Stimulated activated CD8-positive, alpha-beta memory T cell treated with anti-CD3 and anti-CD28 coated beads, Interleukin-7, amount 100 ng/mL, for 48 hours (primary cell): ENCODE measurements at regions not wholly inside any gene's neighbourhood (a gene's known extent, or its start where the extent isn't known, plus 50 kb on each side); places are given as distances from the start of the nearest gene placed in this dataset.

Source experiments
- DNase-seq, 2 donors: peaks; one replicate each; pipeline ENCODE4 v3.0.0-alpha.2; 2020; ENCODE audit warnings: low read depth in 1 of 2; ENCODE audit errors: extremely low read depth in 1 of 2

- no peak for DNase-seq
Observed at GRCh38 chr4:177937041-177937440, 494.8 kb upstream of the AGA start.

- no peak for DNase-seq
Observed at GRCh38 chr4:177938226-177938625, 496.0 kb upstream of the AGA start.

DNA sequence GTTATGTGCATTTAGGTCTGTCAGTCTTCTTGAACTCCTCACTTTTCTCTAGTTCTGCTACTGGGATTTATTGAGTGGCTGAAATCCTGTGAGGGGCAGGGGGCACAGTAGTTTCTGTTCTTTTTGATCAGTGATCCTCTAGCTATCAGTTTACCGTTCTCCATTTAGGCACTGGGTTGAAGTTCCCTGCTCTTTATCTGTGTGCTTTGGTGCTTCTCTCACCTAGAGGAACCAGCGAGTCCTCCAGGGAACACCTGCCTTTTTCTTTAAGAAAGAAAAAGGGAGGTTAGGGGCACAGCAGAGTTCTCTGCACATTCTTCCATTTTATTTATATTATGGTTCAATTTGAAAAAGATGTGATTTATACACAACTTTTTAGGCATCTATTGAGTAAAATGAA is 503.0 kb upstream of the AGA start:
- DNase-seq = no peak

GRCh38 chr4:177947607-177948006 is 505.4 kb upstream of the AGA start:
- no peak for DNase-seq

DNA sequence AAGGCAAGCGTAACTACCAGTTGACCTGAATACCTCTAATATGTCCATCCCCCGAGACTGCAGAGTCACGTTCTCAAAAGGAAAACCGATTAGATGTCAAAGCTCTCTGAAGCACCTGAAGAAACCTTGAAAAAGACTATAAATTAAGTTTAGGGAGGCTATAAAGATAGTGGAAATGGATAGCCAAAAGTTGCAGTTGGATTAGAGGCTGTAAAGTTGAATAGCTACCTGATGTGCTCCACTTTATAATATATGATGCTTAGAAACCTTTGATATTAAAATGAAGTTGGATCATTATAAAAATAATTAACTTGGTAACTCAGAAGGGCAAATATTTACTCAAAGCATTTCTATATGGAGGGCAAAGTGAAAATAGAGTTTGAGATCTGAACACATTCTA is 506.6 kb upstream of the AGA start:
- no peak for DNase-seq

DNA sequence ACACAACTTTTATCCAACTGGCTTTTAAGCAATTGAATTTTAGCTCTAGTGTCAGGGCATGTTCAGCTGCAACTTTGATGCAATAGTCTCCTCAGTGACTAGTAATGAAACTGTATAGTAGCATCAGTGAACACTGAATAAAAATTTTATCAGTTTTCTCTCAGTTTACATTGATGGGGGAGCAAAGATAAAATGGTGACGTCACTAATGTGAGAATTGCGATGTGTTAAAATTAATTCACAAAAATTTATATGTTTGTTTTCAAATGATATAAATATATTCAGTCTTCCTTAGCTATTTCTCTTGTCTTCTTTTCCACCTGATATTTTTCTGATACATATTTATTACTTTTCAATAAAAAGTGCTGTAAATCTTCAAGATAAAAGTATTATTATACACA is 508.8 kb upstream of the AGA start:
- no peak for DNase-seq

DNA sequence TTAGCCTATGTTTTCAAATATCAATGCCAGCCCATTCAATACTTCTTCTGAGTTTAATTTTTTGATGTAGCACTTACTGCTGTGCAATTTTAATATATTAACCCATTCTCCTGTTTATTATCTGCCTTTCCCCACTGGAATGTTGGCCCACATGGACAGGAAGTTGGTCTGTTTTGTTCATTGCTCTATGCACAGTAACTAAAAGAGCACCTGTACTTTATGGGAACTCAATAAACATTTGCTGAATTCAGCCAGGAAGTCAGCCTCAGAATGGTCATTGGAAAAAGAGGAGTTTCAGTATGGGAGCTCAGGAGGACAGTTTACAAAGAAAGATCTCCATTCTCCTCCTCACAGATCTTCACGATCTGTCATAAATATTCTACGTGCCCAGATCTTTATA is 510.5 kb upstream of the AGA start:
- no peak for DNase-seq

DNA sequence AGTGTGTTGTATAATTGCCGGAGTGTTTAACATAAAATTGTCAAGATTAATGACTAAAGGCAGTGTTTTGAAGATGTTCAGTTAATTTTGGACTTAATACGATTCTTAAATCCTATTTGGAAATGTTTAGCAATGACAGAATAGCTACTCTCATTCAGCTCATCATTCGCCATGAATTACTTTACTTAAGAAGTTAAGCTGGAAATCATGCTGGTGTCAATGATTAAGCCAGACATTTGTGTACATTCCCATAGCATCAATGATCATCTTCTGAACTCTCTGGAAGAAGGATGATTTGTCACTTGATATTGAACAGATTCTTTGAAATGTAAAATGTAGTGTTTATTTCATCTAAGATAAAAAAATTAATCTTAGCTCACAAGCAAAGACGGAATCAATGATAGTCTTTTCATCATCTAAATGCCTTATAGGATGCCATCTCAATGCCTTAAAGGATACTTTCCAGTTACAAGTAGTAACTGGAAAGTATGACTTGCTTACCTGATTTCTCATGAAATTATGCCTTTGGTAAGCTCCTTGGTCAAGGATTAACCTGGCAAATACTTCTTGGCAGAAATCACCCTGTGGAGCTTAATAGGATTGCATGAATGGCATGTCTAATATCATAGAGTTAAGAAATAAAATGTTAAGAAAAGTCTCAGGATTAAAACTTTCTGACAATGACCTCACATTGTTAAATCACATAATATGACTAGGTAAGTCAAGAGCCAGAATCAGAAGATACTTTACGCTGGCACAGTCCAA is 515.5 kb upstream of the AGA start:
- DNase-seq = no peak

DNA sequence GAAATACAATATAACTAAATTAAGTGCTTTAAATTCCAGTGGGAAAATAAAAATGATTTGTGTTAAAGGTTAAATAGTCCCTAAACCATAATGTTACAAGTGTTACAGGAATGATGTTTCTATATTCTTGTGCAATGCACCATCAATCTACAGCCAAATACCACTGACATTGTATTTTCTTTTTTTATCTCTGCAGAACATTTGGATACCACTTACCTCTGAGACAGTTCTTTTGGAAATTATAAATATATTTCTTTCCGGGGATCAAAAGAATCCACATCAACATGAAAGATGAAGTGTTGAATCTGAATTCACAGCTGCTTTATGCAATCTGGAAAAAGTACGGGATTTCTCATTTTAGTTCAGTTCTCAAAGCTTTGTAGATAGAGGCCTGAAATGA is 518.3 kb upstream of the AGA start:
- no peak for DNase-seq

DNA sequence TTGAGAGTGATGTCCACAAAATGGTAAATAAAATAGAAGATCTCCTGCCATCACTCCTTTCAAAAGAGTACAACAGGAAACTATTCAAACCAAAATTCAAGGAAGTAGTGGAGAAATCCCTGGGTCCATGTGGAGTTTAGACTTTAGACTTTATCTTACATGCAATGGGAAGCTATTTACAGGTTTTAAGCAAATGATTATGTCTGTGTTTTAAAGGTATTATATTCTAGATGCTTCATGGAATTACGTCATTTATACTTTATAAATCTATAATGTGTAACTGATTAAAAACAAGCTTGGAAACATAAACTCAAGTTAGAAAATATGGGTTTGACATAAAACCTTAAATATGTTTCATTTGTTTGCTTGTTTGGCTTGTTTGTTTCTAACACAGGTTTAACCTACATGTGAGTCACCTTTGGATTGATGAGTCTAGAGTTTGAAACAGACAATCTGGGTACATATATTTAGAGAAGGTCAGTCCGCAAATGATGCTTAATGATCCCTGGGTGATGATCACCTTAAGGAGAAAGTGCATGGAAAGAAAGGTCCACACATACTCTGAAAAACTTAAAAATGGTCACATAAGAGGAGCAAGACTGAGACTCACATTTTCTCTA is 519.6 kb upstream of the AGA start:
- DNase-seq = no peak

DNA sequence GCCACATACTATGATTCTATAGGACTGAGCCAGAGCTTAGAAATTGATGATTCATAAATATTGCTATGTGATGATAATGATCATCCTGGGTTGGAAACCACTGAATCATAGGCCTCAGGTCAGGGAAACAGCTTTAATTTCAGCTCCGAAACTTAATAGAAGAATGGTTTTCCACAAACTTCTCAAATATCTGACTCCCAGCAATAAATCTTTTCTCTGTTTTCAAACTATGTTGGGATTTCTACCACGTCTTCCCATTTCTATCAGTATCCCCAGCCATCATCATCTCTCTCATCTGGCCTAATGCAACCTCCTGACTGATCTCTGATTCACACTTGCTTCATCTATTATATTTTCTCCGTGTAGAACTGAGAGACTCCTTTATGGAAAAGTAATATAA is 521.8 kb upstream of the AGA start:
- no peak for DNase-seq

- no peak for DNase-seq
Observed at GRCh38 chr4:177964693-177965168, 522.5 kb upstream of the AGA start.

- DNase-seq = no peak
Observed at GRCh38 chr4:177967328-177967727, 525.1 kb upstream of the AGA start.

DNA sequence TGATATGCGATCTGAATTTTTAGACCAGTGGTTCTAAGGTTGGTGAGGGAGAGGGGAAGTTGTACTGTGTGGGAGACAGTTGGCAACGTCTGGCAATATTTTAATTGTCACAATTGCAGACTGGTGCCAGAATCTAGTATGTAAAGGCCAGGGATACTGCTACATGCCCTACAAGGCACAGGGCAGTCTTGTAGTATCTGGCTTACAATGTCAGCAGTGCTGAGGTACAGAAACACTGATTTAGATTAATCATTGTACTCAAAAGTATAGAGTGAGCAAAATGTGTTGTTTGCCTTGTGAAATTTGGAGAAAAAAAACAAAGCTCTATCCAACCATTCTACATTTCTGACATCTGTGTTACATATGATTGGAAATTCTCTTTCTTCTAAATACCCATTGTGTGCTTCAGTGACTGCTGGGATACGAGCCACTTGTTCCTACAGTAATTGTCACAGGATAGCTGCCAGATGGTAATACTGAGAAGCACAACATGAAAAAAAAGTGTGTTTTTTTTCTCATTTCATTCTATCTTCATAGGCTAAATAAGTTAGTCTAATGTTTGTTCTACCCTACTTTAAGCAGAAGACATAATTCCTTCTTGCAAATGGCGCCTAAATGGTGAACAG is 526.7 kb upstream of the AGA start:
- no peak for DNase-seq

- no peak for DNase-seq
Observed at GRCh38 chr4:177974461-177974860, 532.2 kb upstream of the AGA start.

DNA sequence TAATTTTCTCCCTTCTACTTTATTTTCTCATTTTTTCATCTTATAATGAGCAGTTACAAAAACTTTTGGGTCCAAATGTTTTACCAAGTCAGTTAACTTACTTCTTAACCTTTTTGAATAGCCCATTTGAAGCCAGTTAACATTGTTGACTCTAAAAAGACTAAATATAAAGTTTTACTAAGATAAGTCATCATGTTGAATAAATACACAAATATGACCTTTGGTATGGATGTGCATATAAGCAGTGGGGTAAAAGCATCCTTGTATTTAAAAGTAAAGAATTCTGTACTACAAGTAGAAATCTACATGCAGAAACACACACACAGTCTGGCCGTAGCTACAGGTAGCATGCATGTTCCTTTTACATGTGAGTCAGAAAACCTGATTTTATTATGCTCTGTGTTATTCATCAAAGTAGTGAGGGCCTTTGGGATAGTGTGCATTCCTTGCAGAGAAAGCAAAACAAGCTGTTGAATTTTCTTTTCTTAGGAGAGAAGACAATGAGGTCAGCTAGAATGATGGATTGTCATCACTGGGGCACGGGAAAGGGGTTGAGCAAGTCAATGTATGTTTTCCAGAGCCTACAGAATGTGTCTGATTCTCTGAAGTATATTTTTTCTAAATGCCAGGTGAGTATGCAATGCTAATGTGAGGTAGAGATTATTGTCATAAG is 533.2 kb upstream of the AGA start:
- DNase-seq = no peak

DNA sequence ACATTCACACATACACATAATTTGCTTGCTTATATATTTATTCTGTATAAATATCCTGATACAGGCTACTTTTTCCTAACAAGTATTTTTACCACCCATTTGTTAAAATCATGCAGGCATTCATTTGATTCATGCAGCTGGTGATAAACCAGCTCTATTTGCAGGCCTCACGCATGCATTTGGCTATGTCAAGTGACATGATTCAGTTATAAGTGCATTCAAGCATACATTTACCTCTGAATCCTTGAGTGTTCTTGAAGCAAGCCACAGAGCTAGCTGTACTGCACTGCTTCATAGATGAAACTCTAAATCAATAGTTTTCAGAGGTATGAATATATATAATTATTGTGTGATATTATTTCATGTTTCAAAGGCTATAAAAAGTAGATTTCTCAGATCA is 544.0 kb upstream of the AGA start:
- no peak for DNase-seq

GRCh38 chr4:177987896-177988295 is 545.7 kb upstream of the AGA start:
- no peak for DNase-seq

DNA sequence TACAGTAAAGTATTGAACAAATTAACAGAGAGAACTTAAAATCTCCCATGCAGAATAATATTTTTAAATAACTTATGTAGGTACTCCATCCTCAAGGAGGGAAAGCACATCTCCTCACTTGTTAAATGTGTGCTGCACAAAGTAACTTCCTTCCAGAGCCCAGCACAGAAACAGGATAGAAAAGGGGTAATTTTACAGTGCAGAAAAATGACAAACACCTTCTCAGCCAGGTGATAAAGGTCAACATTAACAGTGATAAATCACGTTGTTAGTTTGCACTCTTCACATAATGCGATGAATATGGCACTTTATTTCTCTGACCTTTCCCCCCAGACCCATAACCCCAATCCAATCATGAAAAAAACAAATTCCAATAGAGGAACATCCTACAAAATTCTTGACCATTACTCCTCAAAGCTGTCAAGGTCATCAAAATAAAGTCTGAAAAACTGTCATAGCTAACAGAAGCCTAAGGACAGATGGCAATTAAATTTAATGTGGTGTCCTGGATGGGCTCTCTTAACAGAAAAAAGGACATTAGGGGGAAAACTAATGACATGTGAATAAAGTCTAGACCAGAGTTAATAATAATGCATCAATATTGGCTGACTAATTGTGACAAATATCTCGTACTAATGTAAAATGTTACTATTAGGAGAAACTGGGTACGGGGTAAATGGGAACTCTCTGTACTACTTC is 547.4 kb upstream of the AGA start:
- DNase-seq = no peak

GRCh38 chr4:178003098-178003657 is 560.9 kb upstream of the AGA start:
- no peak for DNase-seq

- DNase-seq = no peak
Observed at GRCh38 chr4:178010596-178010995, 568.4 kb upstream of the AGA start.
